Heart right ventricle (tissue), 16 donors: ENCODE measurements at regions not wholly inside any gene's neighbourhood (a gene's known extent, or its start where the extent isn't known, plus 50 kb on each side); places are given as distances from the start of the nearest gene placed in this dataset.
A peak's percentile ranks its signal among the peaks of the same experiment; 100 is the strongest.

Experiments used
- ATAC-seq, 8 donors: fragments of 200-7000 bp; cut with Tn5 transposase; one replicate each; pipeline ENCODE4 v1.9.1; 2020; ENCODE audit warnings: mild to moderate bottlenecking in 8 of 8, moderate library complexity in 8 of 8, moderate number of reproducible peaks in 1 of 8
- DNase-seq, 2 donors: peaks; one replicate each; pipeline ENCODE4 v3.0.0-alpha.2; 2020
- H3K27ac ChIP-seq, 10 donors: fragments of 200-600 bp; sonication (generic) in 2 of 10; one replicate each; pipeline versions ENCODE4 v1.5.0 to v1.8.0; 2020 to 2022; ENCODE audit warnings: mild to moderate bottlenecking in 3 of 10
- H3K27me3 ChIP-seq, 7 donors: fragments of 200-600 bp; one replicate each; pipeline ENCODE4 v1.8.0; 2021 to 2022; ENCODE audit warnings: mild to moderate bottlenecking in 2 of 7
- H3K36me3 ChIP-seq, 9 donors: fragments of 200-600 bp; sonication (generic) in 1 of 9; one replicate each; pipeline versions ENCODE4 v1.5.0 to v1.8.0; 2020 to 2022; ENCODE audit warnings: mild to moderate bottlenecking in 2 of 9
- H3K4me1 ChIP-seq, 9 donors: fragments of 200-600 bp; sonication (generic) in 1 of 9; one replicate each; pipeline versions ENCODE4 v1.5.0 to v1.8.0; 2020 to 2022; ENCODE audit warnings: mild to moderate bottlenecking in 4 of 9
- H3K4me3 ChIP-seq, 10 donors: fragments of 200-600 bp; sonication (generic) in 2 of 10; one replicate each; pipeline versions ENCODE4 v1.5.0 to v1.8.0; 2020 to 2022; ENCODE audit warnings: mild to moderate bottlenecking in 7 of 10, moderate library complexity in 2 of 10
- H3K9me3 ChIP-seq, 11 donors: fragments of 200-600 bp in 10 of 11; sonication (generic) in 2 of 11; one replicate each; pipeline versions ENCODE4 v1.5.0 to v1.8.0; 2013 to 2022; ENCODE audit warnings: mild to moderate bottlenecking in 2 of 11, control low read depth in 1 of 11, moderate library complexity in 1 of 11
- CTCF ChIP-seq, 9 donors: fragments of 200-600 bp; sonication (generic) in 2 of 9; IDR thresholded peaks; one replicate each; pipeline versions ENCODE4 v1.5.0 to v1.8.0; 2021 to 2022; ENCODE audit warnings: antibody characterized with exemption in 9 of 9, mild to moderate bottlenecking in 5 of 9, moderate library complexity in 1 of 9
- WGBS, 2 donors: extraction: QIAGEN DNeasy Blood & Tissue Kit; methylation state at CpG; one replicate each; pipeline ENCODE4 v1.1.7; 2013; ENCODE audit warnings: inconsistent platforms in 1 of 2; 5-methylcytosine and 5-hydroxymethylcytosine counted together
- intact Hi-C, 10 donors: fragments of 100-400 bp; cut with DNase I; formaldehyde crosslinking; loops; one replicate each; pipeline versions ENCODE4 v1.11.1 to v1.14.2; 2022
- donor health status: Arrhythmogenic right ventricular cardiomyopathy.
- donor health status: ischemic (EF 13 %, LVEDD 7.1; RV severe dilation, severe dysfunction).
- donor health status: healthy with polysubstance abuse.
- donor health status: DM: no; HTN: yes; CAD: no.
- donor health status: DM: no; HTN: no; CAD: no.
- donor health status: ischemic (EF 25% LVEDD 6.9; RV normal size, moderate dysfunction).
- donor health status: ischemic (EF 25% LVEDD 5.7; RV mildly dilated, moderate dysfunction).
- donor health status: healthy.
- donor health status: DM: yes; HTN: yes; CAD: no.
- donor health status: Ischemic cardiomyopathy.
- donor health status: ischemic (EF 35%, LVEDD 5.7; RV mildly dilated, moderate dysfunction).
- donor health status: nonischemic (EF 11% LVEDD 7.7; RV severe dilation, severe dysfunction).
- donor health status: DM: yes; HTN: yes; CAD: no.
- donor health status: PGD.
- donor health status: ischemic (EF 29% LVEDD 5.4; RV normal size, mild dysfunction).
- donor health status: nonischemic (EF 23%, LVEDD 6.1; RV moderate dilation, normal function).

DNA sequence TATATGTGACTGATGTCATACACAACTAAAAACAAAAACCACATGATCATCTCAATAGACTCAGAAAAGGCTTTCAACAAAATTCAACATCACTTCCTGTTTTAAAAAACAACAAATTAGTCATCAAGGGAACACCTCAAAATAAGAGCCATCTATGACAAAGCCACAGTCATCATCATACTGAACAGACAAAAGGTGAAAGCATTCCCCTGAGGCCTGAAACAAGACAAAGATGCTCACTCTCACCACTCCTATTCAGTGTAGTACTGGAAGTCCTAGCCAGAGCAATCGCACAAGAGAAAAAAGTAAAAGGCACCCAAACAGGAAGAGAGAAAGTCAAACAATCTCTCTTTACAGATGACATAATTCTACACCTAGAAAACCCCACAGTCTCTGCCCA lies 893.5 kb upstream of the EDIL3 start:
- Histone ChIP-seq H3K36me3 (no peaks in the 10 kb centered on the region), H3K4me3 (no peak overlapping the region), H3K27me3 (no peaks in the 10 kb centered on the region), H3K9me3 (no peaks in the 10 kb centered on the region), H3K4me1 (no peaks in the 10 kb centered on the region), H3K27ac (no peak overlapping the region)
- intact Hi-C loops = no loop called here
- WGBS, 2 donors = 86 to 87% methylated on average over 1 of the region's 1 CpG
- DNase-seq = no peak
- no peak for TF ChIP-seq CTCF (IDR thresholded peaks at IDR 0.05)
- no peak for ATAC-seq

DNA sequence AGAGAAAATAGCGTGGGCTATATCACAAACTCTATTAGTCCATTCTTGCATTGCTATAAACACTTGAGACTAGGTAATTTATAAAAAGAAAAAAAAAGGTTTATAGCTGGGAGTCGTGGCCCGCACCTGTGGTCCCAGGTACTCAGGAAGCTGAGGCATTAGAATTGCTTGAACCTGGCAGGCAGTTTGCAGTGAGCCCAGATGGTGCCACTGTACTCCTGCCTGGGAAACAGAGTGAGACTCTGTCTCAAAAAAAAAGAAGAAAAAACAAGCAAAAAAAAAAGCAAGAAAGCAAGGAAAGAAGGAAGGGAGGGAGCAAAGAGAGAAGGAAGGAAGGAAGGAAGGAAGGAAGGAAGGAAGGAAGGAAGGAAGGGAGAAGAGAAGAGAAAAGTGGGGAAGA lies 904.2 kb upstream of the EDIL3 start:
- Histone ChIP-seq H3K9me3 (no peaks in the 10 kb centered on the region), H3K27me3 (no peaks in the 10 kb centered on the region), H3K4me1 (peaks cover 0 to 3% (median 0%) of the 10 kb centered on the region in 9 donors), H3K4me3 (no peak overlapping the region), H3K27ac (no peak overlapping the region), H3K36me3 (no peaks in the 10 kb centered on the region)
- no peak for TF ChIP-seq CTCF (IDR thresholded peaks at IDR 0.05)
- 83 to 88% methylated on average over 3 of the region's 3 CpGs for WGBS, 2 donors
- no peak for DNase-seq
- ATAC-seq = no peak
- intact Hi-C loops = no loop called here

DNA sequence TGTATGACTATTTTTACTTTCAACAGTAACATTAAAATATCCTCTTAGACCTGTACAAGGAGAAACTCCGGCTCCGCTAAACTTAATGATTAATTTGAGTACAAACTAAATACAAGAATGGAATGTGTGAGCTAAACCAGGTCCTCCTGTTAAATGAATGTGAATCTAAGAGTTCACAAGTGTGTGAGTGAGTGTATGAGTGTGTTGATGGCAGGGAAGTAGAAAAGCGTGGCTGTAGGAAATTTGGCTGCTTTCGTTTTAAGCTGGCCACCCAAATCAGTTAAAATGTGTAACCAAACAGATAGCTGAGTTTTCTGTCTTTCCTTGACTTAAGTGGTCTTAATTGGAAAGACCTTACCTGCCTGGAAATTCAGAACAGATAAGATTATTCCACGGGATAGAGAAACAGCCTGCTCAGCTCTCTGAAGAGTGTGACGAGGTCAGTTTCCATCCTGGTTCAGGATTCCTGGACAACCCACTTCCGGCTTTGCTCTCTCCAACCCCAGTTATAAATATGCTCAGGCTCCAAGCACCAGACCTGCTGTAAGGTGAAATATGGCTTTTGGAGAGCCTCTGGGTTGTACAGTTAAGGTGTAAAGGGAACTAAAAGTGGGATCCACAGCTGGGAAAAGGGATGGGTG lies 908.6 kb upstream of the EDIL3 start:
- Histone ChIP-seq H3K27me3 (no peaks in the 10 kb centered on the region), H3K36me3 (no peaks in the 10 kb centered on the region), H3K4me1 (peaks cover 0 to 3% (median 0%) of the 10 kb centered on the region in 9 donors), H3K9me3 (no peaks in the 10 kb centered on the region), H3K4me3 (peak overlapping the region in 8 of 10 donors; percentile 10 to 45 (median 39)), H3K27ac (no peak overlapping the region)
- ATAC-seq (peak in 3 of 8 donors; percentile 58 to 91 (median 67)), DNase-seq (no peak)
- intact Hi-C loops = no loop called here
- 32 to 34% methylated on average over 7 of the region's 7 CpGs for WGBS, 2 donors
- TF ChIP-seq CTCF (IDR thresholded peaks at IDR 0.05) = no peak

- Histone ChIP-seq H3K27ac (no peak overlapping the region), H3K9me3 (no peaks in the 10 kb centered on the region), H3K4me1 (no peaks in the 10 kb centered on the region), H3K36me3 (no peaks in the 10 kb centered on the region), H3K4me3 (no peak overlapping the region), H3K27me3 (no peaks in the 10 kb centered on the region)
- whole genome bisulfite sequencing, 2 donors = 72 to 75% methylated on average over 2 of the region's 2 CpGs
- intact Hi-C loops = no loop called here
- no peak for TF ChIP-seq CTCF (IDR thresholded peaks at IDR 0.05)
- DNase-seq (no peak), ATAC-seq (no peak)
Observed at GRCh38 chr5:85304524-85304923, 919.8 kb upstream of the EDIL3 start.
